DND-41 (cell line): ENCODE measurements at regions not wholly inside any gene's neighbourhood (a gene's known extent, or its start where the extent isn't known, plus 50 kb on each side); places are given as distances from the start of the nearest gene placed in this dataset.

Source experiments
- ATAC-seq: fragments of 200-7000 bp; cut with Tn5 transposase; 3 replicates; pipeline ENCODE4 v1.9.1; 2021; ENCODE audit warnings: low read depth; ENCODE audit not compliant: insufficient read depth
- DNase-seq: peaks from one replicate; pipeline ENCODE4 v3.0.0-alpha.2; 2020
- H2AFZ ChIP-seq: 2 replicates; pipeline ENCODE4 v1.6.0; 2012; ENCODE audit warnings: low read depth, low read length
- H3K27ac ChIP-seq: 2 replicates; pipeline ENCODE4 v1.5.1; 2012; ENCODE audit warnings: low read length, inconsistent platforms
- H3K27me3 ChIP-seq: fragments of 200-600 bp; sonication (generic); 2 replicates; pipeline ENCODE4 v1.6.0; 2012; ENCODE audit warnings: low read length, mild to moderate bottlenecking, inconsistent platforms; ENCODE audit not compliant: insufficient read depth, poor library complexity
- H3K36me3 ChIP-seq: 2 replicates; pipeline ENCODE4 v1.5.1; 2012; ENCODE audit warnings: low read length, inconsistent platforms; ENCODE audit not compliant: insufficient read depth
- H3K4me1 ChIP-seq: 2 replicates; pipeline ENCODE4 v1.5.1; 2012; ENCODE audit warnings: mild to moderate bottlenecking, low read length; ENCODE audit not compliant: insufficient read depth
- H3K4me2 ChIP-seq: 2 replicates; pipeline ENCODE4 v1.6.0; 2012; ENCODE audit warnings: mild to moderate bottlenecking, moderate library complexity, low read length, inconsistent platforms; ENCODE audit not compliant: insufficient read depth
- H3K4me3 ChIP-seq, 2 experiments: fragments of 200-600 bp in 1 of 2; shearing (Covaris generic) in 1 of 2; 2 replicates each; pipeline ENCODE4 v1.5.1; 2012 to 2016; ENCODE audit warnings: inconsistent platforms in 2 of 2, low read length in 2 of 2, mild to moderate bottlenecking in 2 of 2, low read depth in 1 of 2, moderate library complexity in 1 of 2
- H3K79me2 ChIP-seq: 2 replicates; pipeline ENCODE4 v1.6.0; 2012; ENCODE audit warnings: low read length, inconsistent platforms; ENCODE audit not compliant: insufficient read depth
- H3K9ac ChIP-seq: 2 replicates; pipeline ENCODE4 v1.6.0; 2012; ENCODE audit warnings: low read depth, mild to moderate bottlenecking, inconsistent platforms, low read length, moderate library complexity
- H3K9me3 ChIP-seq: 2 replicates; pipeline ENCODE4 v1.5.1; 2012; ENCODE audit warnings: low read length, moderate library complexity, mild to moderate bottlenecking, inconsistent platforms; ENCODE audit not compliant: insufficient read depth, severe bottlenecking
- H4K20me1 ChIP-seq: 2 replicates; pipeline ENCODE4 v1.6.0; 2012; ENCODE audit warnings: low read length; ENCODE audit not compliant: insufficient read depth
- EZH2 ChIP-seq: IDR thresholded peaks from 3 replicates; pipeline ENCODE4 v1.6.1; 2012; ENCODE audit warnings: borderline replicate concordance, low read depth, mild to moderate bottlenecking, moderate library complexity, low read length, inconsistent platforms; ENCODE audit not compliant: severe bottlenecking
- TF ChIP-seq, protein P1 (sequence below): IDR thresholded peaks from 2 replicates; pipeline ENCODE4 v1.5.1; 2012; ENCODE audit warnings: borderline replicate concordance, low read length, moderate library complexity, mild to moderate bottlenecking; ENCODE audit not compliant: poor library complexity, severe bottlenecking; ENCODE audit errors: extremely low read depth

DNA sequence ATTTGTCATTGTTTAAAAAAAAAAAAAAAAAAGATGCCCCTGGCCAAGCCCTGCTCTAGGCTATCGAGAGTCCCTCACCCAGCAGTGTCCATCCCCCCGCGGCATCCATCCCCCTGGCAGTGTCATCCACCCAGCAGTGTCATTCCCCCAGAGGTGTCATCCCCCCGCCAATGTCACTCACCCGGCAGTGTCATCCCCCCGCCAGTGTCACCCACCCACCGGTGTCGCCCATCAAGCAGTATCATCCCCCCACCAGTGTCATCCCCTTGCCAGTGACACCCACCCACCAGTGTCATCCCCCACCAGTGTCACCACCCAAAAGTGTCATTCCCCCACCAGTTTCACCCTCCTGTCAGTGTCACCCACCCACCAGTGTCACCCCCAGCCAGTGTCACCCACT is 99.3 kb upstream of the PRR20G start:
- Histone ChIP-seq H3K27me3 (peaks cover 1% of the 10 kb centered on the region), H4K20me1 (no peaks in the 10 kb centered on the region), H3K79me2 (no peaks in the 10 kb centered on the region), H3K27ac (no peak overlapping the region), H3K36me3 (no peaks in the 10 kb centered on the region), H3K4me3 (no peak overlapping the region), H2AFZ (no peak overlapping the region), H3K9ac (no peak overlapping the region), H3K9me3 (no peaks in the 10 kb centered on the region), H3K4me1 (no peaks in the 10 kb centered on the region), H3K4me2 (no peak overlapping the region)
- ATAC-seq (no peak), DNase-seq (no peak)
- TF ChIP-seq, protein P1, sequence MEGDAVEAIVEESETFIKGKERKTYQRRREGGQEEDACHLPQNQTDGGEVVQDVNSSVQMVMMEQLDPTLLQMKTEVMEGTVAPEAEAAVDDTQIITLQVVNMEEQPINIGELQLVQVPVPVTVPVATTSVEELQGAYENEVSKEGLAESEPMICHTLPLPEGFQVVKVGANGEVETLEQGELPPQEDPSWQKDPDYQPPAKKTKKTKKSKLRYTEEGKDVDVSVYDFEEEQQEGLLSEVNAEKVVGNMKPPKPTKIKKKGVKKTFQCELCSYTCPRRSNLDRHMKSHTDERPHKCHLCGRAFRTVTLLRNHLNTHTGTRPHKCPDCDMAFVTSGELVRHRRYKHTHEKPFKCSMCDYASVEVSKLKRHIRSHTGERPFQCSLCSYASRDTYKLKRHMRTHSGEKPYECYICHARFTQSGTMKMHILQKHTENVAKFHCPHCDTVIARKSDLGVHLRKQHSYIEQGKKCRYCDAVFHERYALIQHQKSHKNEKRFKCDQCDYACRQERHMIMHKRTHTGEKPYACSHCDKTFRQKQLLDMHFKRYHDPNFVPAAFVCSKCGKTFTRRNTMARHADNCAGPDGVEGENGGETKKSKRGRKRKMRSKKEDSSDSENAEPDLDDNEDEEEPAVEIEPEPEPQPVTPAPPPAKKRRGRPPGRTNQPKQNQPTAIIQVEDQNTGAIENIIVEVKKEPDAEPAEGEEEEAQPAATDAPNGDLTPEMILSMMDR = no peak
- TF ChIP-seq EZH2 = no peak

GRCh38 chr3:127386490-127386889 is 98.6 kb upstream of the PRR20G start:
- DNase-seq (no peak), ATAC-seq (no peak)
- no peaks in the 10 kb centered on the region for H4K20me1 ChIP-seq
- no peak overlapping the region for H3K27ac ChIP-seq
- H2AFZ ChIP-seq = no peak overlapping the region
- no peaks in the 10 kb centered on the region for H3K9me3 ChIP-seq
- H3K4me1 ChIP-seq = no peaks in the 10 kb centered on the region
- no peaks in the 10 kb centered on the region for H3K79me2 ChIP-seq
- H3K4me3 ChIP-seq = no peak overlapping the region
- H3K9ac ChIP-seq = no peak overlapping the region
- H3K4me2 ChIP-seq = no peak overlapping the region
- no peaks in the 10 kb centered on the region for H3K36me3 ChIP-seq
- H3K27me3 ChIP-seq = peaks cover 3% of the 10 kb centered on the region
- TF ChIP-seq, protein P1 = no peak
- no peak for TF ChIP-seq EZH2

- no peak for DNase-seq
- Histone ChIP-seq H3K4me1 (no peaks in the 10 kb centered on the region), H3K27me3 (peaks cover 5% of the 10 kb centered on the region), H3K4me3 (no peak overlapping the region), H3K36me3 (no peaks in the 10 kb centered on the region), H2AFZ (no peak overlapping the region), H3K4me2 (no peak overlapping the region), H3K79me2 (no peaks in the 10 kb centered on the region), H4K20me1 (no peaks in the 10 kb centered on the region), H3K27ac (no peak overlapping the region), H3K9me3 (no peaks in the 10 kb centered on the region), H3K9ac (no peak overlapping the region)
- ATAC-seq = no peak
- TF ChIP-seq EZH2 = no peak
- TF ChIP-seq, protein P1 = no peak
These were observed 97.7 kb upstream of the PRR20G start for GRCh38 chr3:127385540-127385870.
